Fibroblast of lung (primary cell): ENCODE measurements at regions not wholly inside any gene's neighbourhood (a gene's known extent, or its start where the extent isn't known, plus 50 kb on each side); places are given as distances from the start of the nearest gene placed in this dataset.
"Not testable (repeated sequence)": the region's sequence is repeated elsewhere in the genome, so short reads cannot be mapped to it uniquely, and the experiment has no call there.

Experiments
- DNase-seq, 2 donors: peaks; one replicate each; pipeline versions ENCODE4 v3.0.0 to v3.0.0-alpha.2; 2010; ENCODE audit warnings: low read depth in 2 of 2
- H2AFZ ChIP-seq: 2 replicates; pipeline ENCODE4 v1.5.1; 2012; ENCODE audit warnings: low read length, control low read depth, inconsistent platforms
- H3K27ac ChIP-seq: 2 replicates; pipeline ENCODE4 v1.5.1; 2011; ENCODE audit warnings: low read length, control low read depth; ENCODE audit not compliant: insufficient read depth
- H3K27me3 ChIP-seq: 2 replicates; pipeline ENCODE4 v1.5.1; 2011; ENCODE audit warnings: mild to moderate bottlenecking, low read length; ENCODE audit not compliant: control insufficient read depth, insufficient read depth
- H3K36me3 ChIP-seq: 2 replicates; pipeline ENCODE4 v1.5.1; 2011; ENCODE audit warnings: low read length; ENCODE audit not compliant: control insufficient read depth, insufficient read depth
- H3K4me1 ChIP-seq: 2 replicates; pipeline ENCODE4 v1.5.1; 2011; ENCODE audit warnings: low read length; ENCODE audit not compliant: control insufficient read depth, insufficient read depth; ENCODE audit errors: extremely low read depth
- H3K4me2 ChIP-seq: 2 replicates; pipeline ENCODE4 v1.5.1; 2011; ENCODE audit warnings: low read length, control low read depth; ENCODE audit not compliant: insufficient read depth; ENCODE audit errors: extremely low read depth
- H3K4me3 ChIP-seq, 4 experiments: fragments of 200-600 bp in 1 of 4; sonication (generic) in 1 of 4; replicated peaks in 1 of 4; 2 replicates each; pipeline ENCODE4 v1.5.1; 2011 to 2016; ENCODE audit warnings: low read length in 4 of 4, low read depth in 3 of 4, mild to moderate bottlenecking in 3 of 4, control low read depth in 2 of 4, inconsistent platforms in 1 of 4, mixed read lengths in 1 of 4; ENCODE audit not compliant: insufficient read depth in 1 of 4; ENCODE audit errors: control extremely low read depth in 1 of 4
- H3K79me2 ChIP-seq: 2 replicates; pipeline ENCODE4 v1.5.1; 2012; ENCODE audit warnings: mild to moderate bottlenecking, low read length, inconsistent platforms; ENCODE audit not compliant: control insufficient read depth, insufficient read depth
- H3K9ac ChIP-seq: 2 replicates; pipeline ENCODE4 v1.5.1; 2011; ENCODE audit warnings: mild to moderate bottlenecking, low read length, control low read depth; ENCODE audit not compliant: insufficient read depth
- H3K9me3 ChIP-seq: 2 replicates; pipeline ENCODE4 v1.5.1; 2012; ENCODE audit warnings: low read depth, low read length; ENCODE audit not compliant: control insufficient read depth, insufficient read depth
- H4K20me1 ChIP-seq: 2 replicates; pipeline ENCODE4 v1.5.1; 2011; ENCODE audit warnings: low read length; ENCODE audit not compliant: control insufficient read depth, insufficient read depth; ENCODE audit errors: extremely low read depth
- EZH2 ChIP-seq: IDR thresholded peaks from 2 replicates; pipeline ENCODE4 v1.5.1; 2012; ENCODE audit warnings: low read length, control low read depth, mild to moderate bottlenecking; ENCODE audit errors: missing control alignments
- TF ChIP-seq, protein P1 (sequence below), 2 donors: IDR thresholded peaks in 1 of 2; conservative IDR thresholded peaks in 1 of 2; 1 replicate in 1 of 2; 2 replicates in 1 of 2; pipeline ENCODE4 v1.5.1; 2011 to 2012; ENCODE audit warnings: low read length in 2 of 2, control low read depth in 1 of 2, inconsistent platforms in 1 of 2, low read depth in 1 of 2, mild to moderate bottlenecking in 1 of 2

DNA sequence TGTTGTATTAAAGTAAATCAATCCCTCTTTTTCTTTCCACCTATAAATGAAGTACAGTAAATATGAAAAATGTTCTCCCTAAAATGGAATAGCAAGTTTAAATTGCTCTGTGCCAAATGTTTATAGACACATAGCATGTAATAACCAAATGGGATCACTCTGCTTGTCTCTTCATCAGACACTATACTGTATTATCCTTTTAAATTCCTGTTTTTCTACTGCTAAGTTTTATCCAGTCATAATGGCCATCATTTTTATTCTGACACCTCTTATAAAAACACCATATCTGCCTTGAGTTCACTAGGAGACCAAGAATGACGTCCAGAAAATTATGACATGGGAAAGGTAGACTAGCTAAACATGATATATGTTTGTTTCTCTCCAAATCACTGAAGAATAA lies 252.8 kb downstream of the CAAP1 start:
- TF ChIP-seq EZH2, result no peak
- TF ChIP-seq, protein P1, sequence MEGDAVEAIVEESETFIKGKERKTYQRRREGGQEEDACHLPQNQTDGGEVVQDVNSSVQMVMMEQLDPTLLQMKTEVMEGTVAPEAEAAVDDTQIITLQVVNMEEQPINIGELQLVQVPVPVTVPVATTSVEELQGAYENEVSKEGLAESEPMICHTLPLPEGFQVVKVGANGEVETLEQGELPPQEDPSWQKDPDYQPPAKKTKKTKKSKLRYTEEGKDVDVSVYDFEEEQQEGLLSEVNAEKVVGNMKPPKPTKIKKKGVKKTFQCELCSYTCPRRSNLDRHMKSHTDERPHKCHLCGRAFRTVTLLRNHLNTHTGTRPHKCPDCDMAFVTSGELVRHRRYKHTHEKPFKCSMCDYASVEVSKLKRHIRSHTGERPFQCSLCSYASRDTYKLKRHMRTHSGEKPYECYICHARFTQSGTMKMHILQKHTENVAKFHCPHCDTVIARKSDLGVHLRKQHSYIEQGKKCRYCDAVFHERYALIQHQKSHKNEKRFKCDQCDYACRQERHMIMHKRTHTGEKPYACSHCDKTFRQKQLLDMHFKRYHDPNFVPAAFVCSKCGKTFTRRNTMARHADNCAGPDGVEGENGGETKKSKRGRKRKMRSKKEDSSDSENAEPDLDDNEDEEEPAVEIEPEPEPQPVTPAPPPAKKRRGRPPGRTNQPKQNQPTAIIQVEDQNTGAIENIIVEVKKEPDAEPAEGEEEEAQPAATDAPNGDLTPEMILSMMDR (conservative IDR thresholded peaks at IDR 0.05 in 1 of 2, IDR thresholded peaks at IDR 0.05 in 1 of 2; ENCODE audit: low read depth in 1 of 2, low read length in 2 of 2), result no peak
- Histone ChIP-seq H3K4me2 (no peak overlapping the region), H4K20me1 (no peaks in the 10 kb centered on the region), H3K79me2 (no peaks in the 10 kb centered on the region), H3K9me3 (no peaks in the 10 kb centered on the region), H2AFZ (no peak overlapping the region), H3K4me3 (no peak overlapping the region), H3K36me3 (no peaks in the 10 kb centered on the region), H3K27me3 (no peaks in the 10 kb centered on the region), H3K27ac (no peak overlapping the region), H3K4me1 (no peaks in the 10 kb centered on the region), H3K9ac (no peak overlapping the region)
- no peak for DNase-seq

DNA sequence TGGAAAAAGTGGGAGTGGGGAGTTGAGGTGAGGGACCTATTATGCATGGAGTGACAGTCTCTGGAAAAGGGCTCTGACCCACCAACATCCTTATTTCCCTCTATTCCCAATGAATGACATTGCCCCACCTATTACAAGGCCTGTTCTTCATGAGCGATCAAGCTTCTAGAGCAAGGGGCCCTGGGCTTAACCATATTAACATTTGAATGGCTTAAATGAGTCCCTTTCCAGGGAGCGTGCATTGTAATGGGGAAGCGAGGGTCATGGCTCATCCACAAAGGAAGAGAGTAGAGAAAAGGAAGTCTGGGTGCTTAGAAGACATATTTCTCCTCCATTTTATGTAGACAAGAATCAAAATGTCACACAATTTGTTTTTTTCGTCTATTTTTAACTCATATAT lies 255.5 kb downstream of the CAAP1 start:
- Histone ChIP-seq H3K79me2 (no peaks in the 10 kb centered on the region), H3K4me3 (no peak overlapping the region), H3K9me3 (no peaks in the 10 kb centered on the region), H3K9ac (no peak overlapping the region), H3K36me3 (no peaks in the 10 kb centered on the region), H3K4me2 (no peak overlapping the region), H3K27ac (no peak overlapping the region), H3K27me3 (no peaks in the 10 kb centered on the region), H3K4me1 (no peaks in the 10 kb centered on the region), H4K20me1 (no peaks in the 10 kb centered on the region), H2AFZ (no peak overlapping the region)
- no peak for TF ChIP-seq EZH2
- TF ChIP-seq, protein P1 (conservative IDR thresholded peaks at IDR 0.05 in 1 of 2, IDR thresholded peaks at IDR 0.05 in 1 of 2; ENCODE audit: low read depth in 1 of 2, low read length in 2 of 2), result no peak
- no peak for DNase-seq

DNA sequence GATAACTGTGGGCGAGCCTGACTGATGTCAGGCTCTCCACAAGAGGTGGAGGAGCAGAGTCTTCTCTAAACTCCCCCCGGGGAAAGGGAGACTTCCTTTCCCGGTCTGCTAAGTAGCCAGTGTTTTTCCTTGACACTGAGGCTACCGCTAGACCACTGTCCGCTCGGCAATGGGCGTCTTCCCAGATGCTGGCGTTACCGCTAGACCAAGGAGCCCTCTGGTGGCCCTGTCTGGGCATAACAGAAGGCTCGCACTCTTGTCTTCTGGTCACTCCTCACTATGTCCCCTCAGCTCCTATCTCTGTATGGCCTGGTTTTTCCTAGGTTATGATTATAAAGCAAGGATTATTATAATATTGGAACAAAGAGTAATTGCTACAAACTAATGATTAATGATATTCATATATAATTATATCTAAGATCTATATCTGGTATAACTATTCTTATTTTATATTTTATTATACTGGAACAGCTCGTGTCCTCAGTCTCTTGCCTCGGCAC lies 278.7 kb downstream of the CAAP1 start:
- not testable (repeated sequence) for H3K27ac ChIP-seq, H4K20me1 ChIP-seq, H3K36me3 ChIP-seq, H3K9ac ChIP-seq, H3K27me3 ChIP-seq, DNase-seq, H2AFZ ChIP-seq, H3K4me3 ChIP-seq, H3K9me3 ChIP-seq, H3K4me2 ChIP-seq, H3K79me2 ChIP-seq, H3K4me1 ChIP-seq
- TF ChIP-seq, protein P1 (conservative IDR thresholded peaks at IDR 0.05 in 1 of 2, IDR thresholded peaks at IDR 0.05 in 1 of 2; ENCODE audit: low read depth in 1 of 2, low read length in 2 of 2), result peak in 1 of 2 donors; percentile 2
